Left lung (tissue), 4 donors: ENCODE measurements at regions not wholly inside any gene's neighbourhood (a gene's known extent, or its start where the extent isn't known, plus 50 kb on each side); places are given as distances from the start of the nearest gene placed in this dataset.
A peak's percentile ranks its signal among the peaks of the same experiment; 100 is the strongest.

ENCODE experiments used
- ATAC-seq: fragments of 200-7000 bp; cut with Tn5 transposase; one replicate; pipeline ENCODE4 v1.9.1; 2020; ENCODE audit warnings: moderate library complexity
- DNase-seq, 4 donors: peaks; one replicate each; pipeline ENCODE4 v3.0.0-alpha.2; 2013 to 2020
- H3K27ac ChIP-seq, 2 donors: fragments of 200-600 bp; sonication (generic) in 1 of 2; one replicate each; pipeline versions ENCODE4 v1.5.0 to v1.8.0; 2020 to 2021
- H3K27me3 ChIP-seq, 2 donors: fragments of 200-600 bp; sonication (generic) in 1 of 2; one replicate each; pipeline versions ENCODE4 v1.5.0 to v1.8.0; 2020 to 2021
- H3K36me3 ChIP-seq, 2 donors: fragments of 200-600 bp; sonication (generic) in 1 of 2; one replicate each; pipeline versions ENCODE4 v1.5.0 to v1.8.0; 2020 to 2021
- H3K4me1 ChIP-seq, 2 donors: fragments of 200-600 bp; one replicate each; pipeline ENCODE4 v1.8.0; 2021
- H3K4me3 ChIP-seq, 2 donors: fragments of 200-600 bp; sonication (generic) in 1 of 2; one replicate each; pipeline versions ENCODE4 v1.5.0 to v1.8.0; 2020 to 2021; ENCODE audit warnings: mild to moderate bottlenecking in 1 of 2
- H3K9me3 ChIP-seq, 2 donors: fragments of 200-600 bp; sonication (generic) in 1 of 2; one replicate each; pipeline versions ENCODE4 v1.5.0 to v1.8.0; 2020 to 2021
- CTCF ChIP-seq, 2 donors: fragments of 200-600 bp; sonication (generic) in 1 of 2; IDR thresholded peaks; one replicate each; pipeline versions ENCODE4 v1.5.0 to v1.8.0; 2021; ENCODE audit warnings: antibody characterized with exemption in 2 of 2
- intact Hi-C, 2 donors: fragments of 100-400 bp; cut with DNase I; formaldehyde crosslinking; loops; one replicate each; pipeline versions ENCODE4 v1.11.2 to v1.14.2; 2022
- donor health status: DM: no; HTN: yes; CAD: no.
- donor health status: DM: no; HTN: no; CAD: no.

DNA sequence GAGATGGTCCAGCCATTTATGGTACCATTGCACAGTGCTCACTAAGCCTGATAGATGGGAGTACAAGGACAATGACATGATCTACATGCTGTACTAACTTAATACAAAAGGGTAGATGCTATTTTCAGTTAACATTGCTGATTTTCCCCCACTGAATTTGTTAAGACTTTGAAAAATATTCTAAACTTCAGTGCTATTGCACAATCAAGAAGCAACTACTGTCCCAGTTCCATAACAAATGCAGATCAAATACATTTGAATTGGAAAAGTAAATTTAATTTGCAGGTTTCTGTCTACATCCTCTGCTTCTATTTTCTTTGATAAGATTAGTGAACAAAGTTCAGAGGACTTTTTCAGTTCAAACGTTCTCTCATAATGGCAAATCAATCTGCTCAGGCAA, 366.8 kb upstream of the FGF13 start:
- no peaks in the 10 kb centered on the region for H3K36me3 ChIP-seq
- DNase-seq (no peak), ATAC-seq (no peak)
- no peak overlapping the region for H3K27ac ChIP-seq
- no peaks in the 10 kb centered on the region for H3K9me3 ChIP-seq
- intact Hi-C loops, result no loop called here
- no peak overlapping the region for H3K4me3 ChIP-seq
- no peaks in the 10 kb centered on the region for H3K4me1 ChIP-seq
- no peaks in the 10 kb centered on the region for H3K27me3 ChIP-seq
- no peak for TF ChIP-seq CTCF (IDR thresholded peaks at IDR 0.05)

GRCh38 chrX:139077281-139078250, 366.0 kb upstream of the FGF13 start:
- Histone ChIP-seq H3K36me3 (no peaks in the 10 kb centered on the region), H3K4me3 (no peak overlapping the region), H3K27ac (no peak overlapping the region), H3K9me3 (no peaks in the 10 kb centered on the region), H3K27me3 (no peaks in the 10 kb centered on the region), H3K4me1 (no peaks in the 10 kb centered on the region)
- intact Hi-C loops, result no loop called here
- ATAC-seq (peak; percentile 27), DNase-seq (no peak)
- TF ChIP-seq CTCF (IDR thresholded peaks at IDR 0.05), result no peak

- Histone ChIP-seq H3K27ac (no peak overlapping the region), H3K27me3 (no peaks in the 10 kb centered on the region), H3K9me3 (no peaks in the 10 kb centered on the region), H3K36me3 (no peaks in the 10 kb centered on the region), H3K4me3 (no peak overlapping the region), H3K4me1 (no peaks in the 10 kb centered on the region)
- no peak for ATAC-seq
- intact Hi-C loops, result no loop called here
- no peak for DNase-seq
- no peak for TF ChIP-seq CTCF (IDR thresholded peaks at IDR 0.05)
Measured at GRCh38 chrX:139063364-139063763, 351.8 kb upstream of the FGF13 start.

- H3K36me3 ChIP-seq, result no peaks in the 10 kb centered on the region
- intact Hi-C loops, result no loop called here
- H3K9me3 ChIP-seq, result no peaks in the 10 kb centered on the region
- no peak overlapping the region for H3K27ac ChIP-seq
- TF ChIP-seq CTCF (IDR thresholded peaks at IDR 0.05), result no peak
- no peaks in the 10 kb centered on the region for H3K27me3 ChIP-seq
- no peak overlapping the region for H3K4me3 ChIP-seq
- ATAC-seq, result no peak
- no peak for DNase-seq
- H3K4me1 ChIP-seq, result no peaks in the 10 kb centered on the region
Measured at GRCh38 chrX:139058831-139059495, 347.4 kb upstream of the FGF13 start.

- Histone ChIP-seq H3K4me1 (no peaks in the 10 kb centered on the region), H3K27me3 (no peaks in the 10 kb centered on the region), H3K9me3 (no peaks in the 10 kb centered on the region), H3K36me3 (no peaks in the 10 kb centered on the region), H3K4me3 (no peak overlapping the region), H3K27ac (no peak overlapping the region)
- intact Hi-C loops, result no loop called here
- DNase-seq (no peak), ATAC-seq (no peak)
- no peak for TF ChIP-seq CTCF (IDR thresholded peaks at IDR 0.05)
Measured at GRCh38 chrX:139052461-139052860, 340.9 kb upstream of the FGF13 start.
